ENCODE measurements at regions not wholly inside any gene's neighbourhood (a gene's known extent, or its start where the extent isn't known, plus 50 kb on each side); places are given as distances from the start of the nearest gene placed in this dataset.

- no peak for TF ChIP-seq CTCF (IDR thresholded peaks at IDR 0.05; ENCODE audit: low read length)
- TF ChIP-seq EZH2 (optimal IDR thresholded peaks at IDR 0.05; ENCODE audit: low read depth, low read length), result no peak
- no peak for TF ChIP-seq EZH2phosphoT487 (IDR thresholded peaks at IDR 0.05; ENCODE audit: low read length)
Measured at GRCh38 chr3:117310536-117310935, 601.0 kb downstream of the TUSC7 start.

Data from MM.1S (cell line).